Glutamatergic neuron (in vitro differentiated cells): ENCODE measurements at regions not wholly inside any gene's neighbourhood (a gene's known extent, or its start where the extent isn't known, plus 50 kb on each side); places are given as distances from the start of the nearest gene placed in this dataset.

Experiments used
- DNase-seq: peaks from one replicate; pipeline ENCODE4 v3.0.0; 2022
- H3K27ac Mint-ChIP-seq: one replicate; pipeline ENCODE4 v1.8.0; 2020; ENCODE audit warnings: mild to moderate bottlenecking, mixed read lengths, inconsistent platforms; ENCODE audit not compliant: unreplicated experiment
- H3K27me3 Mint-ChIP-seq: one replicate; pipeline ENCODE4 v1.8.0; 2020; ENCODE audit warnings: mild to moderate bottlenecking, moderate library complexity, mixed read lengths, inconsistent platforms; ENCODE audit not compliant: unreplicated experiment
- H3K36me3 Mint-ChIP-seq: one replicate; pipeline ENCODE4 v1.8.0; 2020; ENCODE audit warnings: mild to moderate bottlenecking, mixed read lengths, inconsistent platforms; ENCODE audit not compliant: unreplicated experiment
- H3K4me1 Mint-ChIP-seq: one replicate; pipeline ENCODE4 v1.8.0; 2020; ENCODE audit warnings: mild to moderate bottlenecking, low read depth, mixed read lengths, inconsistent platforms; ENCODE audit not compliant: unreplicated experiment
- H3K4me3 Mint-ChIP-seq: one replicate; pipeline ENCODE4 v1.8.0; 2020; ENCODE audit warnings: mild to moderate bottlenecking, mixed read lengths, inconsistent platforms; ENCODE audit not compliant: unreplicated experiment
- H3K9me3 Mint-ChIP-seq: one replicate; pipeline ENCODE4 v1.8.0; 2020; ENCODE audit warnings: mild to moderate bottlenecking, moderate library complexity, mixed read lengths, inconsistent platforms; ENCODE audit not compliant: unreplicated experiment
- CTCF ChIP-seq: fragments of 200-600 bp; sonication (generic); IDR thresholded peaks from one replicate; pipeline ENCODE4 v1.5.0; 2021; ENCODE audit not compliant: partially characterized antibody, unreplicated experiment

- no peaks in the 10 kb centered on the region for H3K27me3 Mint-ChIP-seq
- H3K4me1 Mint-ChIP-seq = peaks cover 5% of the 10 kb centered on the region
- H3K27ac Mint-ChIP-seq = no peak overlapping the region
- peaks cover 1% of the 10 kb centered on the region for H3K9me3 Mint-ChIP-seq
- H3K4me3 Mint-ChIP-seq = no peak overlapping the region
- no peak for TF ChIP-seq CTCF
- no peak for DNase-seq
- H3K36me3 Mint-ChIP-seq = no peaks in the 10 kb centered on the region
Measured at GRCh38 chr5:166991601-166992000, 1299.8 kb upstream of the WWC1 start.

GRCh38 chr5:166992108-166992507 is 1299.3 kb upstream of the WWC1 start:
- Mint-ChIP-seq H3K27me3 (no peaks in the 10 kb centered on the region), H3K9me3 (peaks cover 1% of the 10 kb centered on the region), H3K4me3 (no peak overlapping the region), H3K4me1 (peaks cover 5% of the 10 kb centered on the region), H3K36me3 (no peaks in the 10 kb centered on the region), H3K27ac (no peak overlapping the region)
- TF ChIP-seq CTCF = no peak
- no peak for DNase-seq

GRCh38 chr5:166992874-166993722 is 1298.3 kb upstream of the WWC1 start:
- Mint-ChIP-seq H3K9me3 (peaks cover 1% of the 10 kb centered on the region), H3K27me3 (no peaks in the 10 kb centered on the region), H3K27ac (no peak overlapping the region), H3K4me1 (peaks cover 5% of the 10 kb centered on the region), H3K4me3 (no peak overlapping the region), H3K36me3 (no peaks in the 10 kb centered on the region)
- no peak for TF ChIP-seq CTCF
- no peak for DNase-seq

- H3K4me3 Mint-ChIP-seq = no peak overlapping the region
- no peak for DNase-seq
- H3K27ac Mint-ChIP-seq = no peak overlapping the region
Measured at GRCh38 chr5:166994226-166994625, 1297.2 kb upstream of the WWC1 start.

More at GRCh38 chr5:166994226-166994625, 1297.2 kb upstream of the WWC1 start:
- H3K27me3 Mint-ChIP-seq = no peaks in the 10 kb centered on the region
- H3K9me3 Mint-ChIP-seq = peaks cover 1% of the 10 kb centered on the region
- peaks cover 5% of the 10 kb centered on the region for H3K4me1 Mint-ChIP-seq
- no peak for TF ChIP-seq CTCF
- peaks cover 3% of the 10 kb centered on the region for H3K36me3 Mint-ChIP-seq
